GM23248 (cell line): ENCODE measurements at regions not wholly inside any gene's neighbourhood (a gene's known extent, or its start where the extent isn't known, plus 50 kb on each side); places are given as distances from the start of the nearest gene placed in this dataset.

ENCODE experiments used
- DNase-seq: peaks from one replicate; pipeline ENCODE4 v3.0.0-alpha.2; 2015
- H2AFZ ChIP-seq: fragments of 200-600 bp; sonication (generic); 2 replicates; pipeline ENCODE4 v1.6.1; 2016; ENCODE audit warnings: antibody characterized with exemption
- H3F3A ChIP-seq: fragments of 200-600 bp; sonication (generic); 2 replicates; pipeline ENCODE4 v1.6.1; 2016; ENCODE audit warnings: mild to moderate bottlenecking, antibody characterized with exemption, mixed run types; ENCODE audit not compliant: insufficient read depth
- H3K27ac ChIP-seq: fragments of 200-600 bp; sonication (generic); 2 replicates; pipeline ENCODE4 v1.5.1; 2016; ENCODE audit warnings: mild to moderate bottlenecking
- H3K27me3 ChIP-seq: fragments of 200-600 bp; sonication (generic); replicated peaks from 2 replicates; pipeline ENCODE4 v1.6.1; 2016; ENCODE audit warnings: mild to moderate bottlenecking; ENCODE audit not compliant: insufficient read depth
- H3K36me3 ChIP-seq: fragments of 200-600 bp; sonication (generic); 2 replicates; pipeline ENCODE4 v1.6.1; 2016; ENCODE audit warnings: low read depth, mild to moderate bottlenecking
- H3K4me1 ChIP-seq: fragments of 200-600 bp; sonication (generic); 2 replicates; pipeline ENCODE4 v1.6.1; 2016; ENCODE audit warnings: mild to moderate bottlenecking; ENCODE audit not compliant: insufficient read depth
- H3K4me2 ChIP-seq: fragments of 200-600 bp; sonication (generic); one replicate; pipeline ENCODE4 v1.6.1; 2016; ENCODE audit warnings: mild to moderate bottlenecking; ENCODE audit not compliant: unreplicated experiment
- H3K4me3 ChIP-seq: fragments of 200-600 bp; sonication (generic); 2 replicates; pipeline ENCODE4 v1.5.1; 2016; ENCODE audit warnings: mild to moderate bottlenecking
- H3K79me2 ChIP-seq: fragments of 200-600 bp; sonication (generic); 2 replicates; pipeline ENCODE4 v1.6.1; 2016; ENCODE audit warnings: mild to moderate bottlenecking; ENCODE audit not compliant: insufficient read depth
- H3K9ac ChIP-seq: fragments of 200-600 bp; sonication (generic); 2 replicates; pipeline ENCODE4 v1.6.1; 2016; ENCODE audit warnings: mild to moderate bottlenecking
- H3K9me2 ChIP-seq: fragments of 200-600 bp; sonication (generic); 2 replicates; pipeline ENCODE4 v1.6.1; 2016; ENCODE audit warnings: mixed run types, mild to moderate bottlenecking, moderate library complexity; ENCODE audit not compliant: insufficient read depth
- H3K9me3 ChIP-seq: fragments of 200-600 bp; sonication (generic); one replicate; pipeline ENCODE4 v1.6.1; 2017; ENCODE audit warnings: low read depth
- H4K20me1 ChIP-seq: fragments of 200-600 bp; sonication (generic); 2 replicates; pipeline ENCODE4 v1.6.0; 2016; ENCODE audit not compliant: insufficient read depth
- EZH2 ChIP-seq: fragments of 200-600 bp; sonication (generic); IDR thresholded peaks from 2 replicates; pipeline ENCODE4 v1.6.1; 2018; ENCODE audit warnings: antibody characterized with exemption, mild to moderate bottlenecking; ENCODE audit not compliant: insufficient read depth, poor library complexity, severe bottlenecking
- EZH2phosphoT487 ChIP-seq: fragments of 200-600 bp; sonication (generic); IDR thresholded peaks from 2 replicates; pipeline ENCODE4 v1.6.1; 2018; ENCODE audit warnings: antibody characterized with exemption, moderate library complexity, mild to moderate bottlenecking, low read depth; ENCODE audit not compliant: insufficient read depth
- WGBS, 2 experiments: methylation state at CpG; one replicate each; pipeline ENCODE4 v1.1.6; 2015 to 2017; ENCODE audit warnings: low lambda C conversion rate in 2 of 2, low coverage in 1 of 2; ENCODE audit errors: missing lambda C conversion rate in 2 of 2; 5-methylcytosine and 5-hydroxymethylcytosine counted together
- in situ Hi-C: fragments of 300-500 bp; cut with MboI; formaldehyde crosslinking; loops from 2 replicates; pipeline ENCODE4 v1.15.0; 2020

DNA sequence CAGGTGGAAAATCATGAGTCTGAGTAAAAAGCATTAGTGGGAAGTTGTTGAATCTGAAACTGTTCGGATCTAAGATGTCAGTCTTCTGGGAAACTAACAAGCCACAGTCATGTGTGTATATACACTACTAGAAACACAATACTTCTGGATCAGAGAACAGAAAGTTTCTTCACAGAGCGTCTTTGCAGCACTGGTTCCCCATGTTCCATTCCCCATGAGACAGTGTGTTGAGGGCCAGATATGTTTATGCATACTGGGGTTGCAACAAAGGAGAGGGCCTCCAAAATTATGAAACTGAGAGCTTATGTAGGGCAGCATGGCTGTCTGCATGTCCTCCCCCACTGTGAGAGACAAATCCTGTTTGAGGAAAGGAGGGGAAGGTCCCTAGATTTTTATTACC is 295.0 kb upstream of the NAV3 start:
- H3K9ac ChIP-seq, result no peak overlapping the region
- DNase-seq, result no peak
- WGBS, 2 experiments, result 83 to 93% methylated on average over 2 of the region's 2 CpGs

DNA sequence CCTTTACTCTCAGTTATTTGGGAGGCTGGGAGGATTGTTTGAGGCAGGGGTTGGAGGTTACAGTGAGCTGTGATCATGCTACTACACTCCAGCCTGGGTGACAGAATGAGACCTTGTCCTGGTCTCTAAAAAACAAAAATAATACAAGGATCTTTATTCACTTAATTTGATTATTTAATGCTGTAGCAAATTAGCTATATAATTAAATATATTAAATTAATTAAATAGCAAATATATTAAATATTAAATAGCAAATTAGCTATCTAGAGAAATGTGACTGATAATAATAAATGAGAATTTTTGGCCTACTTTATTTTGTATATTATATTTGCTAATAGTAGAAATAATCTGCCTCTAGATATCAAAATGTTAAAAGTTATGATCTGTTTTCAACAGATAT is 298.8 kb upstream of the NAV3 start:
- Histone ChIP-seq H3K4me3 (no peak overlapping the region), H3K9ac (no peak overlapping the region), H3F3A (no peaks in the 10 kb centered on the region), H3K4me1 (no peaks in the 10 kb centered on the region), H3K79me2 (no peaks in the 10 kb centered on the region), H3K9me3 (no peaks in the 10 kb centered on the region), H3K9me2 (no peaks in the 10 kb centered on the region), H2AFZ (no peak overlapping the region), H4K20me1 (no peaks in the 10 kb centered on the region), H3K27ac (no peak overlapping the region), H3K27me3 (no peaks in the 10 kb centered on the region), H3K4me2 (no peak overlapping the region), H3K36me3 (no peaks in the 10 kb centered on the region)
- TF ChIP-seq EZH2, result no peak
- TF ChIP-seq EZH2phosphoT487, result no peak
- in situ Hi-C loops, result no loop called here
- no peak for DNase-seq

More for the DNA sequence above, 295.0 kb upstream of the NAV3 start:
- Histone ChIP-seq H2AFZ (no peak overlapping the region), H3K4me3 (no peak overlapping the region), H3K9me3 (no peaks in the 10 kb centered on the region), H3K79me2 (no peaks in the 10 kb centered on the region), H3K36me3 (no peaks in the 10 kb centered on the region), H3K4me2 (no peak overlapping the region), H3K4me1 (no peaks in the 10 kb centered on the region), H3F3A (no peaks in the 10 kb centered on the region), H4K20me1 (no peaks in the 10 kb centered on the region), H3K27ac (no peak overlapping the region), H3K9me2 (no peaks in the 10 kb centered on the region), H3K27me3 (no peaks in the 10 kb centered on the region)
- TF ChIP-seq EZH2phosphoT487 (no peak), EZH2 (no peak)
- in situ Hi-C loops, result no loop called here

DNA sequence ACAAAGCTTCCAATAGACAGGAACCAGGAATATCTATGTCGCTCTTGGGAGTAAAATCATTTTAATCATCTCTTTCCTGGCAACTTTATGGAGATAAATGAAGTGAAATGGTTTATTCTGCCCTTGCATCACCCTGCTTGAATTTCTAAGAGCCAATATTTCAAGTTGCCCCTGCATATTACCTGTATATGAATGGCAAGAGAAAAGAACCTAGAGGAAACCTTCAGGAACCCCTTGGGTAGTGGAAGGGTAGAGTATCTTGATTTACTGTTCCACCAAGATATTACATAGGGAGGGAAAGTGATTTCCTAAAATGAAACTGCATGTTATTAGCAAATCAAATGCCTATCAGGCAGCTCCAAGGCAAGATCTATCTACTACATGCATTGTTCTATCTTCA is 308.4 kb upstream of the NAV3 start:
- DNase-seq, result no peak
- H3K27me3 ChIP-seq, result no peaks in the 10 kb centered on the region
- WGBS, 2 experiments, result 83 to 100% methylated on average over 1 of the region's 1 CpG
- H3K9me3 ChIP-seq, result no peaks in the 10 kb centered on the region
- H3K79me2 ChIP-seq, result no peaks in the 10 kb centered on the region
- H4K20me1 ChIP-seq, result no peaks in the 10 kb centered on the region
- no peak overlapping the region for H3K27ac ChIP-seq
- no peak overlapping the region for H3K9ac ChIP-seq
- no peaks in the 10 kb centered on the region for H3K36me3 ChIP-seq
- in situ Hi-C loops, result no loop called here
- peaks cover 7% of the 10 kb centered on the region; the same call in 1 of the 2 replicates for H3K9me2 ChIP-seq
- H3K4me3 ChIP-seq, result no peak overlapping the region
- H2AFZ ChIP-seq, result no peak overlapping the region
- H3F3A ChIP-seq, result no peaks in the 10 kb centered on the region; the same call in 1 of the 2 replicates
- TF ChIP-seq EZH2phosphoT487 (no peak), EZH2 (no peak)
- H3K4me1 ChIP-seq, result 0 out of 2 replicates have a peak, but pooled peaks cover 10% of the 10 kb centered on the region
- no peak overlapping the region for H3K4me2 ChIP-seq

GRCh38 chr12:77521508-77522115 is 309.1 kb upstream of the NAV3 start:
- TF ChIP-seq EZH2 (no peak), EZH2phosphoT487 (no peak)
- Histone ChIP-seq H3K27me3 (no peaks in the 10 kb centered on the region), H3K36me3 (no peaks in the 10 kb centered on the region), H3K9me3 (no peaks in the 10 kb centered on the region), H3K4me1 (0 out of 2 replicates have a peak, but pooled peaks cover 10% of the 10 kb centered on the region), H4K20me1 (no peaks in the 10 kb centered on the region), H3K79me2 (no peaks in the 10 kb centered on the region), H3K27ac (no peak overlapping the region), H2AFZ (no peak overlapping the region), H3K9me2 (peaks cover 7% of the 10 kb centered on the region; the same call in 1 of the 2 replicates), H3K9ac (no peak overlapping the region), H3K4me2 (no peak overlapping the region), H3F3A (no peaks in the 10 kb centered on the region; the same call in 1 of the 2 replicates), H3K4me3 (no peak overlapping the region)
- WGBS, 2 experiments, result 0 to 4% methylated on average over 1 of the region's 1 CpG
- peak; percentile 43 for DNase-seq
- in situ Hi-C loops, result no loop called here

GRCh38 chr12:77514511-77514910 is 316.2 kb upstream of the NAV3 start:
- no peak overlapping the region for H2AFZ ChIP-seq
- H4K20me1 ChIP-seq, result no peaks in the 10 kb centered on the region
- H3F3A ChIP-seq, result no peaks in the 10 kb centered on the region
- in situ Hi-C loops, result no loop called here
- no peak for DNase-seq
- H3K9me2 ChIP-seq, result no peaks in the 10 kb centered on the region
- H3K27ac ChIP-seq, result no peak overlapping the region
- 87 to 94% methylated on average over 3 of the region's 3 CpGs for WGBS, 2 experiments
- H3K79me2 ChIP-seq, result no peaks in the 10 kb centered on the region
- H3K9me3 ChIP-seq, result no peaks in the 10 kb centered on the region
- H3K36me3 ChIP-seq, result no peaks in the 10 kb centered on the region
- TF ChIP-seq EZH2, result no peak
- no peak for TF ChIP-seq EZH2phosphoT487
- H3K4me2 ChIP-seq, result no peak overlapping the region
- no peaks in the 10 kb centered on the region for H3K4me1 ChIP-seq
- H3K27me3 ChIP-seq, result no peaks in the 10 kb centered on the region
- no peak overlapping the region for H3K4me3 ChIP-seq
- H3K9ac ChIP-seq, result no peak overlapping the region
